GM23248 (cell line): ENCODE measurements at regions not wholly inside any gene's neighbourhood (a gene's known extent, or its start where the extent isn't known, plus 50 kb on each side); places are given as distances from the start of the nearest gene placed in this dataset.
A peak's percentile ranks its signal among the peaks of the same experiment; 100 is the strongest.
"Not testable (repeated sequence)": the region's sequence is repeated elsewhere in the genome, so short reads cannot be mapped to it uniquely, and the experiment has no call there.

ENCODE experiments used
- DNase-seq: peaks from one replicate; pipeline ENCODE4 v3.0.0-alpha.2; 2015
- H2AFZ ChIP-seq: fragments of 200-600 bp; sonication (generic); 2 replicates; pipeline ENCODE4 v1.6.1; 2016; ENCODE audit warnings: antibody characterized with exemption
- H3F3A ChIP-seq: fragments of 200-600 bp; sonication (generic); 2 replicates; pipeline ENCODE4 v1.6.1; 2016; ENCODE audit warnings: mild to moderate bottlenecking, antibody characterized with exemption, mixed run types; ENCODE audit not compliant: insufficient read depth
- H3K27ac ChIP-seq: fragments of 200-600 bp; sonication (generic); 2 replicates; pipeline ENCODE4 v1.5.1; 2016; ENCODE audit warnings: mild to moderate bottlenecking
- H3K27me3 ChIP-seq: fragments of 200-600 bp; sonication (generic); replicated peaks from 2 replicates; pipeline ENCODE4 v1.6.1; 2016; ENCODE audit warnings: mild to moderate bottlenecking; ENCODE audit not compliant: insufficient read depth
- H3K36me3 ChIP-seq: fragments of 200-600 bp; sonication (generic); 2 replicates; pipeline ENCODE4 v1.6.1; 2016; ENCODE audit warnings: low read depth, mild to moderate bottlenecking
- H3K4me1 ChIP-seq: fragments of 200-600 bp; sonication (generic); 2 replicates; pipeline ENCODE4 v1.6.1; 2016; ENCODE audit warnings: mild to moderate bottlenecking; ENCODE audit not compliant: insufficient read depth
- H3K4me2 ChIP-seq: fragments of 200-600 bp; sonication (generic); one replicate; pipeline ENCODE4 v1.6.1; 2016; ENCODE audit warnings: mild to moderate bottlenecking; ENCODE audit not compliant: unreplicated experiment
- H3K4me3 ChIP-seq: fragments of 200-600 bp; sonication (generic); 2 replicates; pipeline ENCODE4 v1.5.1; 2016; ENCODE audit warnings: mild to moderate bottlenecking
- H3K79me2 ChIP-seq: fragments of 200-600 bp; sonication (generic); 2 replicates; pipeline ENCODE4 v1.6.1; 2016; ENCODE audit warnings: mild to moderate bottlenecking; ENCODE audit not compliant: insufficient read depth
- H3K9ac ChIP-seq: fragments of 200-600 bp; sonication (generic); 2 replicates; pipeline ENCODE4 v1.6.1; 2016; ENCODE audit warnings: mild to moderate bottlenecking
- H3K9me2 ChIP-seq: fragments of 200-600 bp; sonication (generic); 2 replicates; pipeline ENCODE4 v1.6.1; 2016; ENCODE audit warnings: mixed run types, mild to moderate bottlenecking, moderate library complexity; ENCODE audit not compliant: insufficient read depth
- H3K9me3 ChIP-seq: fragments of 200-600 bp; sonication (generic); one replicate; pipeline ENCODE4 v1.6.1; 2017; ENCODE audit warnings: low read depth
- H4K20me1 ChIP-seq: fragments of 200-600 bp; sonication (generic); 2 replicates; pipeline ENCODE4 v1.6.0; 2016; ENCODE audit not compliant: insufficient read depth
- EZH2 ChIP-seq: fragments of 200-600 bp; sonication (generic); IDR thresholded peaks from 2 replicates; pipeline ENCODE4 v1.6.1; 2018; ENCODE audit warnings: antibody characterized with exemption, mild to moderate bottlenecking; ENCODE audit not compliant: insufficient read depth, poor library complexity, severe bottlenecking
- EZH2phosphoT487 ChIP-seq: fragments of 200-600 bp; sonication (generic); IDR thresholded peaks from 2 replicates; pipeline ENCODE4 v1.6.1; 2018; ENCODE audit warnings: antibody characterized with exemption, moderate library complexity, mild to moderate bottlenecking, low read depth; ENCODE audit not compliant: insufficient read depth
- WGBS, 2 experiments: methylation state at CpG; one replicate each; pipeline ENCODE4 v1.1.6; 2015 to 2017; ENCODE audit warnings: low lambda C conversion rate in 2 of 2, low coverage in 1 of 2; ENCODE audit errors: missing lambda C conversion rate in 2 of 2; 5-methylcytosine and 5-hydroxymethylcytosine counted together
- in situ Hi-C: fragments of 300-500 bp; cut with MboI; formaldehyde crosslinking; loops from 2 replicates; pipeline ENCODE4 v1.15.0; 2020

GRCh38 chr17:72569148-72569946 is 448.5 kb downstream of the SOX9 start:
- H3K9ac ChIP-seq = no peak overlapping the region
- no peaks in the 10 kb centered on the region for H3F3A ChIP-seq
- H3K27ac ChIP-seq = no peak overlapping the region
- H2AFZ ChIP-seq = no peak overlapping the region
- no peaks in the 10 kb centered on the region for H3K9me3 ChIP-seq
- peaks cover 58% of the 10 kb centered on the region for H3K79me2 ChIP-seq
- H3K4me1 ChIP-seq = no peaks in the 10 kb centered on the region
- no peak overlapping the region for H3K4me2 ChIP-seq
- no peaks in the 10 kb centered on the region for H3K36me3 ChIP-seq
- H3K27me3 ChIP-seq = no peaks in the 10 kb centered on the region
- no peak for TF ChIP-seq EZH2phosphoT487
- TF ChIP-seq EZH2 = no peak
- no peak overlapping the region for H3K4me3 ChIP-seq
- no peaks in the 10 kb centered on the region for H3K9me2 ChIP-seq
- WGBS, 2 experiments = 48 to 57% methylated on average over 11 to 19 of the region's 19 CpGs
- H4K20me1 ChIP-seq = no peaks in the 10 kb centered on the region
- in situ Hi-C loops = loop anchor here (10.0 to 25.0 kb wide), 2 partner anchors 418 to 615 kb away; no protein-coding TSS in a partner anchor
- DNase-seq = no peak

DNA sequence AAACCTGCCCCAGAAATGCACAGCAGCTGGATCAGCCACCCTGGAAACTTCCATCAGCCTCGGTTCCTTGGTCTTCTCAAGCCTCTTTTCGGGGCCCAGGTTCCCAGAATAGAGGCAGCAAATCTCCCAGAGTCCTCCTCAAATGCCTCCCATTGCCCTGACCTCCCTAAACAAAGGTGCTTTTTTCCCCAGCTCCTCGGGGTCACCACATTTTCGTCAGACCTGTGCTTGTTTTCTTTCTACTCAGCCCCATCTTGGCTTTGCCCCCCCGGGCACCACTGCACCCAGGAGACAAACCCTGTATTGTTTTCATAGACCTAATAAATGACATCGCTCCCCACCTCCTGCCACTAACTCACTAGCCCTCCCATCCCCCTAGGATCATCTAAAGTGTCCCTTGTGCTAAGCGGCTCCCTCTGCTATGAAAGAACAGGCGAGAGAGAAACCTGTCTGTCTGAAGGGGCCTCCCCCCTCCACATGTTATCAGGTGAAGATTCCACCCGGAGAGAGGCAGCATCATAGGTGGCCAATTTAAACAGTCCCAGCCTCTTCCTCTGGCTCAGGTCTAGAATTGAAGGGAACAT is 451.1 kb downstream of the SOX9 start:
- no peak overlapping the region for H3K4me3 ChIP-seq
- H3F3A ChIP-seq = no peaks in the 10 kb centered on the region
- no peak overlapping the region for H3K27ac ChIP-seq
- H3K4me1 ChIP-seq = no peaks in the 10 kb centered on the region
- H2AFZ ChIP-seq = no peak overlapping the region
- H3K79me2 ChIP-seq = peaks cover 65% of the 10 kb centered on the region
- TF ChIP-seq EZH2phosphoT487 = no peak
- no peak for TF ChIP-seq EZH2
- in situ Hi-C loops = loop anchor here (25.0 kb wide), 1 partner anchor 415 kb away; no protein-coding TSS in a partner anchor
- no peaks in the 10 kb centered on the region for H3K27me3 ChIP-seq
- no peaks in the 10 kb centered on the region for H4K20me1 ChIP-seq
- DNase-seq = no peak
- no peaks in the 10 kb centered on the region for H3K9me2 ChIP-seq
- no peaks in the 10 kb centered on the region for H3K9me3 ChIP-seq
- no peaks in the 10 kb centered on the region for H3K36me3 ChIP-seq
- H3K9ac ChIP-seq = no peak overlapping the region
- WGBS, 2 experiments = 78 to 85% methylated on average over 9 of the region's 9 CpGs
- no peak overlapping the region for H3K4me2 ChIP-seq

- H3K4me2 ChIP-seq = no peak overlapping the region
- H4K20me1 ChIP-seq = no peaks in the 10 kb centered on the region
- no peaks in the 10 kb centered on the region for H3K36me3 ChIP-seq
- H3F3A ChIP-seq = no peaks in the 10 kb centered on the region
- no peaks in the 10 kb centered on the region for H3K9me2 ChIP-seq
- in situ Hi-C loops = loop anchor here (25.0 kb wide), 1 partner anchor 414 kb away; no protein-coding TSS in a partner anchor
- H2AFZ ChIP-seq = no peak overlapping the region
- H3K9me3 ChIP-seq = no peaks in the 10 kb centered on the region
- H3K79me2 ChIP-seq = peaks cover 71% of the 10 kb centered on the region
- H3K4me3 ChIP-seq = no peak overlapping the region
- 62 to 68% methylated on average over 12 of the region's 12 CpGs for WGBS, 2 experiments
- DNase-seq = peak; percentile 40
- H3K27ac ChIP-seq = no peak overlapping the region
- TF ChIP-seq EZH2 (no peak), EZH2phosphoT487 (no peak)
- no peak overlapping the region for H3K9ac ChIP-seq
- no peaks in the 10 kb centered on the region for H3K4me1 ChIP-seq
- H3K27me3 ChIP-seq = no peaks in the 10 kb centered on the region
Measured at GRCh38 chr17:72572604-72573491, 452.0 kb downstream of the SOX9 start.

- H3F3A ChIP-seq, H3K4me1 ChIP-seq, H3K27me3 ChIP-seq, H3K36me3 ChIP-seq, H3K9me3 ChIP-seq, H3K4me2 ChIP-seq, H3K4me3 ChIP-seq, H3K9me2 ChIP-seq, H3K27ac ChIP-seq, DNase-seq, H3K9ac ChIP-seq, H4K20me1 ChIP-seq, H2AFZ ChIP-seq: not testable (repeated sequence)
- in situ Hi-C loops = loop anchor here (25.0 kb wide), 1 partner anchor 414 kb away; no protein-coding TSS in a partner anchor
- peaks cover 71% of the 10 kb centered on the region for H3K79me2 ChIP-seq
- 89 to 94% methylated on average over 5 of the region's 5 CpGs for WGBS, 2 experiments
Measured at GRCh38 chr17:72573492-72573801, 452.6 kb downstream of the SOX9 start.
